GM23338 (cell line): ENCODE measurements at regions not wholly inside any gene's neighbourhood (a gene's known extent, or its start where the extent isn't known, plus 50 kb on each side); places are given as distances from the start of the nearest gene placed in this dataset.

Source experiments
- ATAC-seq: fragments of 200-7000 bp; cut with Tn5 transposase; 3 replicates; pipeline ENCODE4 v1.9.1; 2020
- DNase-seq: peaks from one replicate; pipeline ENCODE4 v3.0.0-alpha.2; 2015; ENCODE audit warnings: low spot score
- H2AFZ ChIP-seq: fragments of 200-600 bp; sonication (generic); 2 replicates; pipeline ENCODE4 v1.8.0; 2016; ENCODE audit warnings: antibody characterized with exemption, mild to moderate bottlenecking, moderate library complexity
- H3F3A ChIP-seq: fragments of 200-600 bp; sonication (generic); replicated peaks from 2 replicates; pipeline ENCODE4 v1.8.0; 2017; ENCODE audit warnings: antibody characterized with exemption, mixed run types, low read depth
- H3K27ac ChIP-seq: fragments of 200-600 bp; sonication (generic); 2 replicates; pipeline ENCODE4 v1.6.1; 2016; ENCODE audit warnings: low read depth
- H3K27me3 ChIP-seq: fragments of 200-600 bp; sonication (generic); 2 replicates; pipeline ENCODE4 v1.8.0; 2016; ENCODE audit warnings: mild to moderate bottlenecking, mixed run types, moderate library complexity; ENCODE audit not compliant: insufficient read depth
- H3K36me3 ChIP-seq: fragments of 200-600 bp; sonication (generic); 2 replicates; pipeline ENCODE4 v1.8.0; 2016; ENCODE audit warnings: mild to moderate bottlenecking; ENCODE audit not compliant: insufficient read depth
- H3K4me1 ChIP-seq: fragments of 200-600 bp; sonication (generic); 2 replicates; pipeline ENCODE4 v1.8.0; 2016; ENCODE audit warnings: mild to moderate bottlenecking, moderate library complexity; ENCODE audit not compliant: insufficient read depth
- H3K4me2 ChIP-seq: fragments of 200-600 bp; sonication (generic); 2 replicates; pipeline ENCODE4 v1.7.1; 2017; ENCODE audit warnings: mixed run types
- H3K4me3 ChIP-seq: fragments of 200-600 bp; sonication (generic); 2 replicates; pipeline ENCODE4 v1.6.1; 2016; ENCODE audit warnings: mixed run types
- H3K79me2 ChIP-seq: fragments of 200-600 bp; sonication (generic); replicated peaks from 2 replicates; pipeline ENCODE4 v1.8.0; 2017; ENCODE audit warnings: mild to moderate bottlenecking; ENCODE audit not compliant: insufficient read depth
- H3K9me2 ChIP-seq: fragments of 200-600 bp; sonication (generic); 2 replicates; pipeline ENCODE4 v1.8.0; 2017; ENCODE audit not compliant: insufficient read depth
- H4K20me1 ChIP-seq: fragments of 200-600 bp; sonication (generic); replicated peaks from 2 replicates; pipeline ENCODE4 v1.8.0; 2017; ENCODE audit warnings: mild to moderate bottlenecking; ENCODE audit not compliant: insufficient read depth
- H3K27ac Mint-ChIP-seq: 2 replicates; pipeline ENCODE4 v1.8.0; 2020; ENCODE audit warnings: inconsistent platforms, mild to moderate bottlenecking, moderate library complexity, mixed read lengths
- H3K27me3 Mint-ChIP-seq: 3 replicates; pipeline ENCODE4 v1.8.0; 2022; ENCODE audit warnings: low read depth, mild to moderate bottlenecking, moderate library complexity, mixed read lengths, inconsistent platforms; ENCODE audit not compliant: insufficient read depth, poor library complexity
- H3K36me3 Mint-ChIP-seq: 3 replicates; pipeline ENCODE4 v1.8.0; 2021; ENCODE audit warnings: low read depth, mild to moderate bottlenecking, inconsistent platforms, moderate library complexity, mixed read lengths
- H3K4me1 Mint-ChIP-seq: 3 replicates; pipeline ENCODE4 v1.8.0; 2020; ENCODE audit warnings: mild to moderate bottlenecking, inconsistent platforms, mixed read lengths
- H3K4me3 Mint-ChIP-seq: 3 replicates; pipeline ENCODE4 v1.8.0; 2021; ENCODE audit warnings: moderate library complexity, mild to moderate bottlenecking, inconsistent platforms, mixed read lengths
- H3K9me3 Mint-ChIP-seq: 3 replicates; pipeline ENCODE4 v1.8.0; 2020; ENCODE audit warnings: moderate library complexity, mild to moderate bottlenecking, inconsistent platforms, mixed read lengths
- EZH2phosphoT487 ChIP-seq: fragments of 200-600 bp; sonication (generic); IDR thresholded peaks from one replicate; pipeline ENCODE4 v1.8.1; 2018; ENCODE audit warnings: antibody characterized with exemption; ENCODE audit not compliant: unreplicated experiment
- STAT1 ChIP-seq: IDR thresholded peaks from one replicate; pipeline ENCODE4 v1.6.1; 2016; ENCODE audit warnings: antibody characterized with exemption; ENCODE audit not compliant: unreplicated experiment
- TF ChIP-seq, protein P1 (sequence below): fragments of 250-450 bp; sonication (Bioruptor Pico); IDR thresholded peaks from 2 replicates; pipeline ENCODE4 v1.5.0; 2020; ENCODE audit warnings: mild to moderate bottlenecking, moderate library complexity
- TF ChIP-seq, protein P2 (sequence below): IDR thresholded peaks from one replicate; pipeline ENCODE4 v1.6.1; 2018; ENCODE audit warnings: antibody characterized with exemption; ENCODE audit not compliant: unreplicated experiment

DNA sequence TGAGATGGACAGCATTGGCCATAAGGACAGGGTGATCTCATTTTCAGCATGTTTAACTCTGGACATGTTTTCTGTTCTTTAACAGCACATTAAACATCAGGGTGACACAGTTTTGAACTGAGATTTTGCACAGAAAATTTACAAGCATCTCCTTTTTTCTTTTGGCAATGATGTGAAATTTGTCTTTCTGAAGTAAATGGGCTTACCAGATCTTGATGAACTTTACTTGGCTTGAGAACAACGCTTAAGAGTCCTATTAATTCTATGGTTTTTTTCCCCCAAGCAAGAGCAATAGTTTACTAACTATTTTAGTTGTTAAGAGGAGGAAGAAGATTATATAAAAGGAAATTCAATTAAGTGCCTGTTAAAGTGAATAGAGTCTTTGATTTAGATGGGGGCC lies 491.0 kb downstream of the SNAPC1 start:
- no peaks in the 10 kb centered on the region for H3K36me3 Mint-ChIP-seq
- TF ChIP-seq, protein P1, sequence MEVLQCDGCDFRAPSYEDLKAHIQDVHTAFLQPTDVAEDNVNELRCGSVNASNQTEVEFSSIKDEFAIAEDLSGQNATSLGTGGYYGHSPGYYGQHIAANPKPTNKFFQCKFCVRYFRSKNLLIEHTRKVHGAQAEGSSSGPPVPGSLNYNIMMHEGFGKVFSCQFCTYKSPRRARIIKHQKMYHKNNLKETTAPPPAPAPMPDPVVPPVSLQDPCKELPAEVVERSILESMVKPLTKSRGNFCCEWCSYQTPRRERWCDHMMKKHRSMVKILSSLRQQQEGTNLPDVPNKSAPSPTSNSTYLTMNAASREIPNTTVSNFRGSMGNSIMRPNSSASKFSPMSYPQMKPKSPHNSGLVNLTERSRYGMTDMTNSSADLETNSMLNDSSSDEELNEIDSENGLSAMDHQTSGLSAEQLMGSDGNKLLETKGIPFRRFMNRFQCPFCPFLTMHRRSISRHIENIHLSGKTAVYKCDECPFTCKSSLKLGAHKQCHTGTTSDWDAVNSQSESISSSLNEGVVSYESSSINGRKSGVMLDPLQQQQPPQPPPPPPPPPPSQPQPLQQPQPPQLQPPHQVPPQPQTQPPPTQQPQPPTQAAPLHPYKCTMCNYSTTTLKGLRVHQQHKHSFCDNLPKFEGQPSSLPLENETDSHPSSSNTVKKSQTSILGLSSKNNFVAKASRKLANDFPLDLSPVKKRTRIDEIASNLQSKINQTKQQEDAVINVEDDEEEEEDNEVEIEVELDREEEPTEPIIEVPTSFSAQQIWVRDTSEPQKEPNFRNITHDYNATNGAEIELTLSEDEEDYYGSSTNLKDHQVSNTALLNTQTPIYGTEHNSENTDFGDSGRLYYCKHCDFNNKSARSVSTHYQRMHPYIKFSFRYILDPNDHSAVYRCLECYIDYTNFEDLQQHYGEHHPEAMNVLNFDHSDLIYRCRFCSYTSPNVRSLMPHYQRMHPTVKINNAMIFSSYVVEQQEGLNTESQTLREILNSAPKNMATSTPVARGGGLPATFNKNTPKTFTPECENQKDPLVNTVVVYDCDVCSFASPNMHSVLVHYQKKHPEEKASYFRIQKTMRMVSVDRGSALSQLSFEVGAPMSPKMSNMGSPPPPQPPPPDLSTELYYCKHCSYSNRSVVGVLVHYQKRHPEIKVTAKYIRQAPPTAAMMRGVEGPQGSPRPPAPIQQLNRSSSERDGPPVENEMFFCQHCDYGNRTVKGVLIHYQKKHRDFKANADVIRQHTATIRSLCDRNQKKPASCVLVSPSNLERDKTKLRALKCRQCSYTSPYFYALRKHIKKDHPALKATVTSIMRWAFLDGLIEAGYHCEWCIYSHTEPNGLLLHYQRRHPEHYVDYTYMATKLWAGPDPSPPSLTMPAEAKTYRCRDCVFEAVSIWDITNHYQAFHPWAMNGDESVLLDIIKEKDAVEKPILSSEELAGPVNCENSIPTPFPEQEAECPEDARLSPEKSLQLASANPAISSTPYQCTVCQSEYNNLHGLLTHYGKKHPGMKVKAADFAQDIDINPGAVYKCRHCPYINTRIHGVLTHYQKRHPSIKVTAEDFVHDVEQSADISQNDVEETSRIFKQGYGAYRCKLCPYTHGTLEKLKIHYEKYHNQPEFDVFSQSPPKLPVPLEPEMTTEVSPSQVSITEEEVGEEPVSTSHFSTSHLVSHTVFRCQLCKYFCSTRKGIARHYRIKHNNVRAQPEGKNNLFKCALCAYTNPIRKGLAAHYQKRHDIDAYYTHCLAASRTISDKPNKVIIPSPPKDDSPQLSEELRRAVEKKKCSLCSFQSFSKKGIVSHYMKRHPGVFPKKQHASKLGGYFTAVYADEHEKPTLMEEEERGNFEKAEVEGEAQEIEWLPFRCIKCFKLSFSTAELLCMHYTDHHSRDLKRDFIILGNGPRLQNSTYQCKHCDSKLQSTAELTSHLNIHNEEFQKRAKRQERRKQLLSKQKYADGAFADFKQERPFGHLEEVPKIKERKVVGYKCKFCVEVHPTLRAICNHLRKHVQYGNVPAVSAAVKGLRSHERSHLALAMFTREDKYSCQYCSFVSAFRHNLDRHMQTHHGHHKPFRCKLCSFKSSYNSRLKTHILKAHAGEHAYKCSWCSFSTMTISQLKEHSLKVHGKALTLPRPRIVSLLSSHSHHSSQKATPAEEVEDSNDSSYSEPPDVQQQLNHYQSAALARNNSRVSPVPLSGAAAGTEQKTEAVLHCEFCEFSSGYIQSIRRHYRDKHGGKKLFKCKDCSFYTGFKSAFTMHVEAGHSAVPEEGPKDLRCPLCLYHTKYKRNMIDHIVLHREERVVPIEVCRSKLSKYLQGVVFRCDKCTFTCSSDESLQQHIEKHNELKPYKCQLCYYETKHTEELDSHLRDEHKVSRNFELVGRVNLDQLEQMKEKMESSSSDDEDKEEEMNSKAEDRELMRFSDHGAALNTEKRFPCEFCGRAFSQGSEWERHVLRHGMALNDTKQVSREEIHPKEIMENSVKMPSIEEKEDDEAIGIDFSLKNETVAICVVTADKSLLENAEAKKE (CRISPR knock-in tag) = no peak
- ATAC-seq = no peak
- H3K36me3 ChIP-seq = no peaks in the 10 kb centered on the region
- no peaks in the 10 kb centered on the region for H3K9me2 ChIP-seq
- no peak overlapping the region for H3K4me3 ChIP-seq
- H3K4me3 Mint-ChIP-seq = no peak overlapping the region
- no peaks in the 10 kb centered on the region for H3K4me1 Mint-ChIP-seq
- H3K4me1 ChIP-seq = no peaks in the 10 kb centered on the region
- no peak overlapping the region for H3K27ac Mint-ChIP-seq
- no peak for DNase-seq
- H3K27me3 Mint-ChIP-seq = no peaks in the 10 kb centered on the region
- H2AFZ ChIP-seq = no peak overlapping the region
- no peak overlapping the region for H3K4me2 ChIP-seq
- no peaks in the 10 kb centered on the region for H4K20me1 ChIP-seq
- H3K9me3 Mint-ChIP-seq = no peaks in the 10 kb centered on the region
- H3F3A ChIP-seq = no peaks in the 10 kb centered on the region
- H3K79me2 ChIP-seq = no peaks in the 10 kb centered on the region
- H3K27me3 ChIP-seq = no peaks in the 10 kb centered on the region
- H3K27ac ChIP-seq = no peak overlapping the region

DNA sequence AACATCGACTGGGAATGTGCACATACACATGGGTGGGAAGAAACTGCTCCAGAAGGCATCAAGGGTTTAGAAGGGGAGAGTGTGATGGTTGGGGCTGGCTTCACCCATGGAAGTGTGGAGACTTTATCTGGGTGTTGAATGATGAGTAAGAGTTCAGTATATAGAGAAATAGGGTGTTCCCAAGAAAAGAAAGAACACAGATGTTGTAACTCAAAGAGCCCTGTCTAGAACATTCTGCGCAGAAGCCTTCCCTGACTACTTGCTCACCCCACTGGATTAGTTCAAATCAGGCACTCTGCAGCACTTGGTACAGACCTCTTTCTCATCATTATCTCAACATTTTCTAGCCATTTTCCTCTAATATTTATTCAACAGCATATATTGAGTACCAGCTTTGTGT lies 491.7 kb downstream of the SNAPC1 start:
- H4K20me1 ChIP-seq = no peaks in the 10 kb centered on the region
- H3K9me2 ChIP-seq = no peaks in the 10 kb centered on the region
- H3K27me3 ChIP-seq = no peaks in the 10 kb centered on the region
- Mint-ChIP-seq H3K9me3 (no peaks in the 10 kb centered on the region), H3K4me3 (no peak overlapping the region), H3K4me1 (no peaks in the 10 kb centered on the region), H3K27ac (no peak overlapping the region), H3K36me3 (no peaks in the 10 kb centered on the region), H3K27me3 (no peaks in the 10 kb centered on the region)
- no peak for ATAC-seq
- H3F3A ChIP-seq = no peaks in the 10 kb centered on the region
- H3K36me3 ChIP-seq = no peaks in the 10 kb centered on the region
- no peaks in the 10 kb centered on the region for H3K79me2 ChIP-seq
- H3K4me3 ChIP-seq = no peak overlapping the region
- DNase-seq = no peak
- no peak overlapping the region for H2AFZ ChIP-seq
- H3K27ac ChIP-seq = no peak overlapping the region
- H3K4me2 ChIP-seq = no peak overlapping the region
- no peaks in the 10 kb centered on the region for H3K4me1 ChIP-seq
- TF ChIP-seq EZH2phosphoT487 = no peak
- TF ChIP-seq, protein P2, sequence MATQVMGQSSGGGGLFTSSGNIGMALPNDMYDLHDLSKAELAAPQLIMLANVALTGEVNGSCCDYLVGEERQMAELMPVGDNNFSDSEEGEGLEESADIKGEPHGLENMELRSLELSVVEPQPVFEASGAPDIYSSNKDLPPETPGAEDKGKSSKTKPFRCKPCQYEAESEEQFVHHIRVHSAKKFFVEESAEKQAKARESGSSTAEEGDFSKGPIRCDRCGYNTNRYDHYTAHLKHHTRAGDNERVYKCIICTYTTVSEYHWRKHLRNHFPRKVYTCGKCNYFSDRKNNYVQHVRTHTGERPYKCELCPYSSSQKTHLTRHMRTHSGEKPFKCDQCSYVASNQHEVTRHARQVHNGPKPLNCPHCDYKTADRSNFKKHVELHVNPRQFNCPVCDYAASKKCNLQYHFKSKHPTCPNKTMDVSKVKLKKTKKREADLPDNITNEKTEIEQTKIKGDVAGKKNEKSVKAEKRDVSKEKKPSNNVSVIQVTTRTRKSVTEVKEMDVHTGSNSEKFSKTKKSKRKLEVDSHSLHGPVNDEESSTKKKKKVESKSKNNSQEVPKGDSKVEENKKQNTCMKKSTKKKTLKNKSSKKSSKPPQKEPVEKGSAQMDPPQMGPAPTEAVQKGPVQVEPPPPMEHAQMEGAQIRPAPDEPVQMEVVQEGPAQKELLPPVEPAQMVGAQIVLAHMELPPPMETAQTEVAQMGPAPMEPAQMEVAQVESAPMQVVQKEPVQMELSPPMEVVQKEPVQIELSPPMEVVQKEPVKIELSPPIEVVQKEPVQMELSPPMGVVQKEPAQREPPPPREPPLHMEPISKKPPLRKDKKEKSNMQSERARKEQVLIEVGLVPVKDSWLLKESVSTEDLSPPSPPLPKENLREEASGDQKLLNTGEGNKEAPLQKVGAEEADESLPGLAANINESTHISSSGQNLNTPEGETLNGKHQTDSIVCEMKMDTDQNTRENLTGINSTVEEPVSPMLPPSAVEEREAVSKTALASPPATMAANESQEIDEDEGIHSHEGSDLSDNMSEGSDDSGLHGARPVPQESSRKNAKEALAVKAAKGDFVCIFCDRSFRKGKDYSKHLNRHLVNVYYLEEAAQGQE = no peak
- TF ChIP-seq STAT1 = no peak
